ENCODE measurements at regions not wholly inside any gene's neighbourhood (a gene's known extent, or its start where the extent isn't known, plus 50 kb on each side); places are given as distances from the start of the nearest gene placed in this dataset.

DNA sequence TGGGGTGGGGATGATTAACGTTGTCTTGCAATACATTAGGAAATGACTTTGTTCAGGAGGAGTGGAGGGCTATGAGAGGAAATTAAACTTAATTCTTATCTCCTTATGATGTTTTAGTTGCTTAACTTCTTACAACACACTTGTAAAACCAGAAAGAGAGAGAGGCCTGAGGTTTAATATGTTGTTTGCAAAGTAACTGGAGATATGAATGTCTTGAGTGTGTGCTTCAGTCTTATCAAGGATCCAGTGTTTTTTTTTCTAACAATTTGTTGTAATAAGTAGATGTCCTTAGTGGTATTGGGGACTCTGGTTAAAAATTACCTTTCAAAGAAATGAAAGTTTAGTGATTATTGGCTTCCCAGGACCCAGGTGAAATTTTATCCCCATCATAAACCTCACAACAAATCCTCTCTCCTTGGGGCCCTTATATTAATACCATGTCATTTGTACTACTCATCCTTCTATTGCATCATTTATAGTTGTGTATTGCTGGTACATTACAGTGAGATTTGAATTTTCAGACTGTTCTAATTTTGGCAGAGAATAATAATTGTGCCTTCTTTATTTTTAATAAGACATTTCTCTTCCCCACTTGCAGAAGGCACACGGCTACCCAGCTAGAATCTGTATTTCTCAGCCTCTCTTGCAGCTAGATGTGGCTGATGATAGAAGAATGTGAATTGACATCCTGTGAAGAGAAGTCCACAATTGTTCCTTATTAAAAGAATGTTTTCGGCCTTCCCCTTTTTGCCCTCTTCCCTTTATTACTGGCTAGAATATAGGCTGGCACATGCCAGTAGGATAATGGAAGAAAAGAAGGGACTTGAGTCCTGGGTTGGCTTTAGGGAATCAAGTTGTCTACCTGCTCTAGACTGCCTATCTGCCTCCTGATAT is 91.9 kb upstream of the CXCR4 start:
- CTCF ChIA-PET = no interaction called here
- POLR2A ChIA-PET = no interaction called here

GRCh38 chr2:136208682-136209420 is 90.9 kb upstream of the CXCR4 start:
- CTCF ChIA-PET = no interaction called here
- in situ Hi-C loops (cut with HindIII; ENCODE audit: low pct_unique_long_range_greater_than_20kb, low sequenced_read_pairs) = no loop called here

More for the DNA sequence above, 91.9 kb upstream of the CXCR4 start:
- H3K36me3 ChIP-seq (ENCODE audit: control insufficient read depth, insufficient read depth, low read length) = no peaks in the 10 kb centered on the region
- no peaks in the 10 kb centered on the region for H3K4me1 ChIP-seq (ENCODE audit: control insufficient read depth, insufficient read depth, low read length)
- BruUV-seq (replicated peaks) = no TSS peak
- TF ChIP-seq CTCF (IDR thresholded peaks at IDR 0.05) (no peak), POLR2AphosphoS5 (IDR thresholded peaks at IDR 0.05; ENCODE audit: low read depth, low read length) (no peak), TCF7L2 (IDR thresholded peaks at IDR 0.05; ENCODE audit: low read depth, low read length) (no peak), SIN3A (IDR thresholded peaks at IDR 0.05; ENCODE audit: borderline replicate concordance, insufficient read depth, low read depth, low read length) (no peak)
- no peaks in the 10 kb centered on the region; the same call in 1 of the 2 replicates for H3K9me3 ChIP-seq (ENCODE audit: control insufficient read depth, insufficient read depth, low read depth, low read length)
- H3K27me3 ChIP-seq (ENCODE audit: control insufficient read depth, insufficient read depth, low read length) = peaks cover 6% of the 10 kb centered on the region
- H3K27ac ChIP-seq (ENCODE audit: low read length) = no peak overlapping the region
- no peak for ATAC-seq
- H3K4me3 ChIP-seq (ENCODE audit: low read depth in 2 of 2, low read length in 2 of 2) = no peak overlapping the region
- no peak for DNase-seq (ENCODE audit: low read depth, low spot score)
- intact Hi-C loops (cut with micrococcal nuclease; ENCODE audit: unreplicated experiment) = no loop called here
- in situ Hi-C loops (cut with HindIII; ENCODE audit: low pct_unique_long_range_greater_than_20kb, low sequenced_read_pairs) = no loop called here

More at GRCh38 chr2:136208682-136209420, 90.9 kb upstream of the CXCR4 start:
- H3K27me3 ChIP-seq (ENCODE audit: control insufficient read depth, insufficient read depth, low read length) = peaks cover 3% of the 10 kb centered on the region
- ATAC-seq = no peak
- POLR2A ChIA-PET = no interaction called here
- no peak for DNase-seq (ENCODE audit: low read depth, low spot score)
- no peaks in the 10 kb centered on the region for H3K36me3 ChIP-seq (ENCODE audit: control insufficient read depth, insufficient read depth, low read length)
- H3K4me3 ChIP-seq (ENCODE audit: low read depth in 2 of 2, low read length in 2 of 2) = no peak overlapping the region
- intact Hi-C loops (cut with micrococcal nuclease; ENCODE audit: unreplicated experiment) = no loop called here
- no peaks in the 10 kb centered on the region; the same call in 1 of the 2 replicates for H3K9me3 ChIP-seq (ENCODE audit: control insufficient read depth, insufficient read depth, low read depth, low read length)
- TF ChIP-seq TCF7L2 (IDR thresholded peaks at IDR 0.05; ENCODE audit: low read depth, low read length) (no peak), CTCF (IDR thresholded peaks at IDR 0.05) (no peak), SIN3A (IDR thresholded peaks at IDR 0.05; ENCODE audit: borderline replicate concordance, insufficient read depth, low read depth, low read length) (no peak), REST (IDR thresholded peaks at IDR 0.05; ENCODE audit: insufficient read depth in 1 of 2, low read depth in 2 of 2, low read length in 1 of 2) (no peak), POLR2AphosphoS5 (IDR thresholded peaks at IDR 0.05; ENCODE audit: low read depth, low read length) (no peak)
- BruUV-seq (replicated peaks) = no TSS peak
- H3K27ac ChIP-seq (ENCODE audit: low read length) = no peak overlapping the region
- H3K4me1 ChIP-seq (ENCODE audit: control insufficient read depth, insufficient read depth, low read length) = no peaks in the 10 kb centered on the region
